Stimulated activated effector memory CD8-positive, alpha-beta T cell treated with anti-CD3 and anti-CD28 coated beads, Interleukin-12 subunit alpha, Interleukin-12 subunit beta, amount 100 ng/mL, for 72 hours (primary cell): ENCODE measurements at regions not wholly inside any gene's neighbourhood (a gene's known extent, or its start where the extent isn't known, plus 50 kb on each side); places are given as distances from the start of the nearest gene placed in this dataset.

Experiments used
- ATAC-seq: fragments of 150-1000 bp; cut with Tn5 transposase; 2 replicates; pipeline ENCODE4 v1.10.0; 2021
- DNase-seq, 2 donors: peaks; one replicate each; pipeline ENCODE4 v3.0.0; 2021 to 2022; ENCODE audit warnings: low spot score in 2 of 2
- H3K27ac Mint-ChIP-seq: one replicate; pipeline ENCODE4 v1.8.0; 2022; ENCODE audit warnings: mild to moderate bottlenecking, mixed read lengths
- H3K36me3 Mint-ChIP-seq: one replicate; pipeline ENCODE4 v1.8.0; 2022; ENCODE audit warnings: mild to moderate bottlenecking, mixed read lengths
- H3K4me1 Mint-ChIP-seq: one replicate; pipeline ENCODE4 v1.8.0; 2022; ENCODE audit warnings: mixed read lengths
- H3K4me3 Mint-ChIP-seq: one replicate; pipeline ENCODE4 v1.8.0; 2022; ENCODE audit warnings: mild to moderate bottlenecking, mixed read lengths
- H3K9me3 Mint-ChIP-seq: one replicate; pipeline ENCODE4 v1.8.0; 2022; ENCODE audit warnings: mixed read lengths

DNA sequence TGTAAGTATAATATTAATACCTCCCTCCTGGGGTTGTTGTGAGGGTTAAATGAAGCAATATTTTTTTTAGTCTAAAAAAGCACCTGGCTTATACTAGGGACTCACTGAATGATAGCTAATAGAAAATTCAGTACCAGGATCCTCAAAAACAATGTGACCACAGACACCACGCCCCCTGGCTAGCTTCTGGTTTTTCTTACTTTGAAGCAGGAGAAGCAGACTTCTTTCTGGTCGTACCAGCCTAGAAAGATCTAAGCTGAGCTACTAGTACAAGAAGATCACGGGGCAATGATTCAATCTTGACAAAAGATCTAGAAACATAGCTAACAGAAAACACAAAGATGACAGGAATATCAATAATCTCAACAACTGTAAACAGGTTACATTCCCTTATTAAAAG, 218.5 kb upstream of the SLC30A5 start:
- DNase-seq (no peak), ATAC-seq (no peak)
- Mint-ChIP-seq H3K36me3 (no peaks in the 10 kb centered on the region), H3K27ac (no peak overlapping the region), H3K4me3 (no peak overlapping the region), H3K4me1 (no peaks in the 10 kb centered on the region), H3K9me3 (no peaks in the 10 kb centered on the region)

DNA sequence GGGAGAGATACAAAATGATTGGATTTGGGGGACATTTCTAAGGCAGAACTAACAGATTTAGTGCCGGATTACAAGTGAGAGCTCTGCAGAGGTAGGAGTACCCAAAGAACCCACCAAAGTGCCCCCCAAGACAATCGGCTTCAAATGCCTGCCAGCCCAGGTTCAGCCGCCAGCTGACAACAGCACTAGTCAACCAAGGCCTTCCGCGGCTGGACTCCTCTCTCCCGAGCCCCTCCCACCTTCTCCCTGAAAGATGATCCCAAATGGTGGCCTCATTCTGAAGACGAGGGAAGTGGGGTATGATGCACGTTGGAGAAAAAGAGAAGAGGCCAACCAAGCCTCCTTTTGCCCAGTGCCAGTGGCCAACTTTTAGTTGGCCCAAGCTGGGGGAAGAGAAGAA, 210.4 kb upstream of the SLC30A5 start:
- H3K36me3 Mint-ChIP-seq, result no peaks in the 10 kb centered on the region
- H3K4me3 Mint-ChIP-seq, result no peak overlapping the region
- peaks cover 6% of the 10 kb centered on the region for H3K4me1 Mint-ChIP-seq
- H3K9me3 Mint-ChIP-seq, result no peaks in the 10 kb centered on the region
- ATAC-seq (no peak), DNase-seq (no peak)
- H3K27ac Mint-ChIP-seq, result no peak overlapping the region

DNA sequence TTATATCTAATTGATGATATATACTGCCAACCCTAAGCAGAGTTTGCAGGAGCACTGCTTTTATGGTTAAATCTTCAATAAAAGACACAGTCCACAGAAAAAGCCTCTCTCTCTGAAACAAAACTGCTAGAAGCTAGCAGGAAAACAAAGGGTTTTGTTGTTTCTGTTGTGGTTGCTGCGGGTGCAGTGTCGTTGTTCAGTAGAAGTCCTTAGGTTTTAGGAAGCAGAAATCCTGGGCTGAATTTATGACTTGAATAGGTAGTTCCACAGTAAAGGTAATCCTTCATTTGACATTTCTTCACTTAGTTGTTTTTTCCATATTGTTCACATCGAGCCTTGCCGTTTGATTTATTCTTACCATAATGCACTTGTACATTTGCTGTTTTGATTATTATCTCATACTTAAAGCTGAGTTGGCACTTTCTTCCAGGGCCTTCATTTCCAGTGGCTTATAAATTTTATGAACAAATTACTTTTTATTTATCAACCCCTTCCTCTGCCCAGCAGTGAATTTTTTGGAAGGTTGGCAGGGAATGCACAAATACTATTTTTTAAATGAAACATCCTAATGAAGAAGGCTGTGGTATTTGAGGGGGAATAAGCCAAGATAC, 209.6 kb upstream of the SLC30A5 start:
- no peak for ATAC-seq
- Mint-ChIP-seq H3K9me3 (no peaks in the 10 kb centered on the region), H3K4me3 (no peak overlapping the region), H3K27ac (no peak overlapping the region), H3K36me3 (no peaks in the 10 kb centered on the region), H3K4me1 (peaks cover 6% of the 10 kb centered on the region)
- no peak for DNase-seq

DNA sequence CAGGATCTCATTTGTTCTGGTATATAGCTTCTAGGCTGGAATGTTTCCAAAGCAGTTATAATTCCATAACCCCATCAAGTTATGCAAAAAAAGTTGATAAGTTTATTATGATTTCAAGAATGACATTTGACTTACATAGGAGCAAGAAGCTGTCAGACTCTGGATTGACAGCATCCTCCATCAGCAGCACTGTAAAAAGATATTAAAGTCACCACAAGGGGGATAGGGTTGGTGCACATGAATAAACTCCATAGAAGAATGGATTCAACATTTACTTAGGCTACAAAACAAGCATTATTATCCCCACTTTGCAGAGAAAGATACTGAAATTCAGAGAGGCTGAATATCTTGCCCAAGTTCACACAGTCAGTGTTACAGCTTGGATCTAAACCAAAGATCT, 208.9 kb upstream of the SLC30A5 start:
- Mint-ChIP-seq H3K36me3 (no peaks in the 10 kb centered on the region), H3K4me1 (peaks cover 6% of the 10 kb centered on the region)
- ATAC-seq, result no peak

DNA sequence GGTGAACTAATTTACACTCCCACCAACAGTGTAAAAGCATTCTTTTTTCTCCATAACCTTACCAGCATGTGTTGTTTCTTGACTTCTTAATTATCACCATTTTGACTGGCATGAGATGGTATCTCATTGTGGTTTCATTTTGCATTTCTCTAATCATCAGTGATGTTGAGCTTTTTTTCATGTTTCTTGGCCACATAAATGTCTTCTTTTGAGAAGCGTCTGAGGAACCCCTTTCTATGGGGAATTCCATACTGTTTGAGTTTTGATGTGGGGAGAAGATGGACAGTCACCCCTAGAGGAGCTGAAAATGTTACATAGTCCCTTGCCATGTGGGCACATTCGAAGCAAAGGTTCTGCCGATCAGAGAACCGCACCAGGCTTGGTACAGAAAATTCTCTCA, 207.0 kb upstream of the SLC30A5 start:
- no peak overlapping the region for H3K27ac Mint-ChIP-seq
- no peaks in the 10 kb centered on the region for H3K9me3 Mint-ChIP-seq
- H3K36me3 Mint-ChIP-seq, result no peaks in the 10 kb centered on the region
- DNase-seq, result no peak
- ATAC-seq, result no peak
- peaks cover 6% of the 10 kb centered on the region for H3K4me1 Mint-ChIP-seq
- H3K4me3 Mint-ChIP-seq, result no peak overlapping the region

More for the DNA sequence above, 208.9 kb upstream of the SLC30A5 start:
- DNase-seq, result no peak
- Mint-ChIP-seq H3K9me3 (no peaks in the 10 kb centered on the region), H3K4me3 (no peak overlapping the region), H3K27ac (no peak overlapping the region)

DNA sequence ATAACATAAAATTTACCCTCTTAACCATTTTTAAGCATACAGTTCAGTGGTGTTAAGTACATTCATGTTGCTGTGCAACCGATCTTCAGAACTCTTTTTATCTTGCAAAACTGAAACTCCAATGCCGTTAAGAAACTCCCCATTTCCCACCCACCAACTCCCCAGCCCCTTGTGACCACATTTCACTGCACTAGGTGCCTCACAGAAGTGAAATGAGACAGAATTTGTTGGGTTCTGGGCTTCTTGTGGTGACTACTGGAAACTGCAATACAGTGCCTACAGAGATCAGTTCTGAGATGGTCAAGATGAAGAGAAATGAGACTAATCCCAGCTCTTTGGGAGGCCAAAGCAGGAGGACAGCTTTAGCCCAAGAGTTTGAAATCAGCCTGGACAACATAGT, 202.1 kb upstream of the SLC30A5 start:
- Mint-ChIP-seq H3K36me3 (no peaks in the 10 kb centered on the region), H3K9me3 (no peaks in the 10 kb centered on the region), H3K27ac (no peak overlapping the region), H3K4me1 (no peaks in the 10 kb centered on the region), H3K4me3 (no peak overlapping the region)
- peak in 1 of 2 donors; percentile 55 for DNase-seq
- peak; percentile 68 for ATAC-seq

DNA sequence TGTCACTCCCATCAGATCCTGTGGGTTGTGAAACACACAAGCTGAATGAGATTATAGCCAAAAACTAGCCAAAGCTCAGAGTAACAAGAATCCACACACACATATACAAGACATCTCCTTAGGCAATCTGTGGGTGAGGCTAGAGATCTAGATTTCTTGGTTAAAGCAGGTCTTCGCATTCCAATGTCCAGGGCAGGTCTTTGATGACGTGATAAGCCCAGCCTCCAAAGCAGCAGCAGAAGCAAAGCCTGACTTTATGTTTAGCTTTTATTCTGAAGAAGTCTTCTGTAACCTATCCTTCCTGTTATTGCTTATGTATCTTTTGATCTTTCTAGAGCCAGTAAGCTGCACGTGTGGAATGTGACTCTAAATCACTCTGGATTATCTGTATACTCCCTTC, 199.1 kb upstream of the SLC30A5 start:
- no peaks in the 10 kb centered on the region for H3K36me3 Mint-ChIP-seq
- H3K4me1 Mint-ChIP-seq, result no peaks in the 10 kb centered on the region
- no peak for DNase-seq
- no peak for ATAC-seq
- no peaks in the 10 kb centered on the region for H3K9me3 Mint-ChIP-seq
- H3K27ac Mint-ChIP-seq, result no peak overlapping the region
- no peak overlapping the region for H3K4me3 Mint-ChIP-seq

DNA sequence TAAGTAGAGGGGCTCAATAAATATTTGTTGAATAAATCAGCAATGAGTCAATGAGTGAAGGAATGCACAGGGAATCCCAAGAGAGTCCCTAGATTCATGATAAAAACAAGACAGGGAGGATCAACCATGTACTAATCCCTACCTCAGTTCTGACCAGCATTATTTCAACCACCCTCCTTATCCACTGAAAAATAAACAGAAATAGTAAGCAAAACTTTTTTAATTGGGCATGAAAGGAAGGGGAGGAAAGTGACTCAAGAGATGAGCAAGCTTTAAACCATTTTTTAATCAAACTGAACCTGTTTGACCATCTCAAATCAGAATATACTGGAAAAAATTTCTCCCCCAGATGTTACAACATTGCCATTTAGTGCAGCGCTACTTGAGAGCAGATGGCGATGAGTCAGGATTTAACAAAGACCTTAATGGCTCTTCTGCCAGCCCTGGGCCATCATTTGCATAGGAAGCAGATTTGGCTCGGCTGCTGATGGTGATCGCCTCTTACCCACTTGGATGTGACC, 194.8 kb upstream of the SLC30A5 start:
- H3K27ac Mint-ChIP-seq, result no peak overlapping the region
- no peak for DNase-seq
- no peaks in the 10 kb centered on the region for H3K9me3 Mint-ChIP-seq

DNA sequence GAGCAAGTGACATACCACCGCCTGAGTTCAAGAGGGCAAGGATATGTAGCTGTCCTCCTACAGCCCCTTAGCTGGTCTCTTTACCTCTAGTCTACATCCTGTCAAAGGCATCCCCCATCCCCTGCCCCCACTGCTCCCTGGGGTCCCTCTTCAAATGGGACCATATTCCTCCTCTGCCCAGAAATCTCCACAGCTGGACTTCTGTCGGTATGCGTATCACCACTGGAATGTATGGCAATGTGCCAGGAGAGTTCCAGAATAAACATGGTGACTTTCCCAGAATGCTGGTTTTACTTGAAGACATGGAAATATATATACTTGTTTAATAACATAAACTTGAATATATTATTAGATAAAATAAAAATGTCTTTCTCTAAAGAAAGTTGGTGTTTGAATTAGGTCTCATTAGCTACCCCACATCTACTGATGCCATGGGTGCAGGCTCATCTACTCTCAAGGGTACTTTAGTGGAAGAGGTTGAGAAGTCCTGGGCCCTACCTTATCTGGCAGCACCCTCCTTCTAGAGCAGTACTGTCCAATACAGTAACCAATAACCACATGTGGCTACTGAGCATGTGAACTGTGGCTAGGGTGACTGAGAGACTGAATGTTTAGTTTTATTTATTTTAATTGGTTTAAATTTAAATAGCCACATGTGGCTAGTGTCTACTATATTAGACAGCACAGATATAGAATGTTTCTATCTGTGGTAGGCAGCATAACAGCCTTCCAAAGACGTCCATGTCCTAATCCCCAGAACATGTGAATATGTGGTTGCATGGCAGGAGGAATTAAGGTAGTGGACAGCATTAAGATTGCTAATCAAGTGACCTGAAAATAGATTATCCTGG, 181.7 kb upstream of the SLC30A5 start:
- H3K9me3 Mint-ChIP-seq, result no peaks in the 10 kb centered on the region
- H3K36me3 Mint-ChIP-seq, result no peaks in the 10 kb centered on the region
- H3K4me1 Mint-ChIP-seq, result no peaks in the 10 kb centered on the region
- H3K27ac Mint-ChIP-seq, result no peak overlapping the region
- no peak for DNase-seq
- H3K4me3 Mint-ChIP-seq, result no peak overlapping the region
- no peak for ATAC-seq

More for the DNA sequence above, 194.8 kb upstream of the SLC30A5 start:
- H3K4me1 Mint-ChIP-seq, result no peaks in the 10 kb centered on the region
- H3K4me3 Mint-ChIP-seq, result no peak overlapping the region
- ATAC-seq, result no peak
- H3K36me3 Mint-ChIP-seq, result no peaks in the 10 kb centered on the region

DNA sequence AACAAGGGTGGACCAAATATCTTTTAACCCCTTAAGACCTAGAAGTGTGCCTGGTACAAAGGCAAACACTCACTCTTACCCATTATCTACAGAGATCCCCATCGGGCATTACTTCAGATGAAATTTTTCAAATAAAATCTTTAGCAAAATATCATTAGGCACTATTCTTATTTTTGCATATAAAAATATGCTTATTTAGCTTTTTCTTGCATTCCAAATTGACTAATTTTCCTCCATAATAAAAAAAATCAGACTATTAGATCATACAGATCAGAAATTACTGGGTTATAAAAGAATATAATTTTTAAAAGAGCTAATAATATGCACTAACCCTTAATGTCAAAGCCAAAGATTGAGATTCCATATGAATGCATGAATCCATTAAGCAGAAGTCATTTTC, 178.7 kb upstream of the SLC30A5 start:
- Mint-ChIP-seq H3K4me1 (no peaks in the 10 kb centered on the region), H3K36me3 (no peaks in the 10 kb centered on the region), H3K4me3 (no peak overlapping the region), H3K27ac (no peak overlapping the region), H3K9me3 (no peaks in the 10 kb centered on the region)
- ATAC-seq, result no peak
- DNase-seq, result no peak

DNA sequence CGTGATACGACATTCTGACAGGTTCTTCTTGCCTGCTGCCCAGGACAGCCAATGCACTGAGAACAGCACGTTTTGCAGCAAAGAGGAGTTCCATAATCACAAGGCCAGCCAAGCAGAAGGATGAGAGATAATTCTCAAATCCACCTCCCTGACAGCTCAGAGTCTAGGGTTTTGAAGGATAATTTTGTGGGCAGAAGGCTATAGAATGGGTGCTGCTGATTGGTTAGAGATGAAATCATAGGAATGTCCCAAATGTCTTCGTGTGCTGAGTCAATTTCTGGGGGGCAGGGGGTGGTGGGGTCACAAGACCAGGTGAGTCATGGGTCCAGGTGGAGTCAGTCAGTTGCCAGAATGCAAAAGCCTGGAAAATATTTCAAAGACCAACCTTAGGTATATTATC, 175.5 kb upstream of the SLC30A5 start:
- H3K4me1 Mint-ChIP-seq, result no peaks in the 10 kb centered on the region
- no peaks in the 10 kb centered on the region for H3K36me3 Mint-ChIP-seq
- H3K27ac Mint-ChIP-seq, result no peak overlapping the region

DNA sequence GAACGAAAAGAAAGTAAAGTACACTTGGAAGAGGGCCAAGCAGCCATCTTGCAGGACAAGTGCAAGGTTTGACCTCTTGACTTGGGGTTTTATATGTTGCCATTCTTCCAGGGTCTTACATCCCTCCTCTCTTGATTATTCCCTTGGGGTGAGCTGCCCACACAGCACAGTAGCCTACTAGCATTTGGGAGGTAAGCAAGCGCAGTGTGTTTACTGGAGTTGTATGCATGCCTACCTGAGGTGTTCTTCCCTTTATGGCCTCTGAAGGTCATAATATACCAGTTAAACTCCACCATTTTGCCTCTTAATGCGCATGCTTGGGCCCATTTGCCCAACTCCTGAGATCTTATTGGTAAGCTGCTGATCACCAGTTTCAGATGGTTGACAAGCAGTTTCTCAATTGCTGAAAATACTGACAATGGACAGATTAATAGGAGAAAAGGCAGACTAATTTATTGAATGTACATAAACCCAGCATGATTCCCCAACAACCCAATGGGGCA, 173.8 kb upstream of the SLC30A5 start:
- Mint-ChIP-seq H3K27ac (no peak overlapping the region), H3K4me3 (no peak overlapping the region), H3K36me3 (no peaks in the 10 kb centered on the region), H3K4me1 (no peaks in the 10 kb centered on the region), H3K9me3 (no peaks in the 10 kb centered on the region)
- DNase-seq (no peak), ATAC-seq (no peak)

More for the DNA sequence above, 175.5 kb upstream of the SLC30A5 start:
- no peaks in the 10 kb centered on the region for H3K9me3 Mint-ChIP-seq
- no peak overlapping the region for H3K4me3 Mint-ChIP-seq
- no peak for ATAC-seq
- no peak for DNase-seq

DNA sequence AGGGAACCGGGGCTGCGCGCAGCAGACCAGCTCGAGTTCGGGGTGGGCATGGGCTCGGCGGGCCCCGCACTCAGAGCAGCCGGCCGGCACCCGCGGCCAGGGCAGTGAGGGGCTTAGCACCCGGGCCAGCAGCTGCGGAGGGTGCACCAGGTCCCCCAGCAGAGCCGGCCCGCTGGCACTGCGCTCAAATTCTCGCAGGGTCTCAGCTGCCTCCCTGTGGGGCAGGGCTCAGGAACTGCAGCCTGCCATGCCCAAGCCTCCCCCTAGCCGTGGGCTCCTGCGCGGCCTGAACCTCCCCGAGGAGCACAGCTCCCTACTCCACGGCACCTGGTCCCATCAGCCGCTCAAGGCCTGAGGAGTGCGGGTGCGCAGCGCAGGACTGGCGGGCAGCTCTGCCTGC, 172.9 kb upstream of the SLC30A5 start:
- H3K9me3 Mint-ChIP-seq, result no peaks in the 10 kb centered on the region
- no peak for ATAC-seq
- no peak overlapping the region for H3K27ac Mint-ChIP-seq
- no peaks in the 10 kb centered on the region for H3K36me3 Mint-ChIP-seq
- no peaks in the 10 kb centered on the region for H3K4me1 Mint-ChIP-seq
- DNase-seq, result no peak
- no peak overlapping the region for H3K4me3 Mint-ChIP-seq

DNA sequence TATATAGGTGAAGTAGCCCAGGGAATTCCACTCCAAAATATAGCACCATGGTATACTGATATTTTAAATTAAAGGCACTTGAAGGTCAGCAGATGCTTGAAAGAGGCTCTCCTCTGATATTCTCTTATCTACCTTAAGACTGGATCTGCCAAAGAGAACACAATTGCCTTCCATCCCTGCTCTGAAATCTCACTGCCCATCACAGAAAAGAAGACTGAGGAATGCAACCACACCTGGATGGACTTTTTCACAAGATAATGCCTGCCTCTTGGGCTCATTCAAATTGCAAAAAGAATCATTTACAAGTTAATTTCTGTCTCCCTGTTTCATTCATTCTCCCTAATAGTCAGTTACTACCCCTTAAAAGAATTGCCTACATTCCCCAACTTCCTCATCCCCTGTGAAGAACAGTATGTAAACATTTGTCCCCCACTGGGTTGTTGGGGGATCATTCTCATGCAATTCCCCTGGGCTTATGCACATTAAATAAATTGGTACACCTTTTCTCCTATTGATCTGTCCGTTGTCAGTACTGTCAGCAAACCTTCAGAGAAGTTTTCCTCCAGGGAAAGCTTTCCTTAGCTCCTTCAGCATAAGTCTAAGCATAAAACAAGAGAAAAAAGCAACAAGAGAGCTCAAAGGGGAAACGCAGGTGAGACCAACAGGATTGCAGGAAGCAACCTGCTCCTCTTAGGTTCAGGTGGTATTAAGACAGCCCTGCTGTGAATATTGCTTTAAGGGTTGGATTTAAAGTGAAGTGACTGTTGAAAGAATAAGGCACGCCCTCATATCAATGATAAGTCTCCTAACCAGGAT, 171.4 kb upstream of the SLC30A5 start:
- no peak for ATAC-seq
- H3K36me3 Mint-ChIP-seq, result no peaks in the 10 kb centered on the region
- DNase-seq, result no peak
- no peak overlapping the region for H3K27ac Mint-ChIP-seq
- H3K9me3 Mint-ChIP-seq, result no peaks in the 10 kb centered on the region
- H3K4me3 Mint-ChIP-seq, result no peak overlapping the region
- H3K4me1 Mint-ChIP-seq, result no peaks in the 10 kb centered on the region

DNA sequence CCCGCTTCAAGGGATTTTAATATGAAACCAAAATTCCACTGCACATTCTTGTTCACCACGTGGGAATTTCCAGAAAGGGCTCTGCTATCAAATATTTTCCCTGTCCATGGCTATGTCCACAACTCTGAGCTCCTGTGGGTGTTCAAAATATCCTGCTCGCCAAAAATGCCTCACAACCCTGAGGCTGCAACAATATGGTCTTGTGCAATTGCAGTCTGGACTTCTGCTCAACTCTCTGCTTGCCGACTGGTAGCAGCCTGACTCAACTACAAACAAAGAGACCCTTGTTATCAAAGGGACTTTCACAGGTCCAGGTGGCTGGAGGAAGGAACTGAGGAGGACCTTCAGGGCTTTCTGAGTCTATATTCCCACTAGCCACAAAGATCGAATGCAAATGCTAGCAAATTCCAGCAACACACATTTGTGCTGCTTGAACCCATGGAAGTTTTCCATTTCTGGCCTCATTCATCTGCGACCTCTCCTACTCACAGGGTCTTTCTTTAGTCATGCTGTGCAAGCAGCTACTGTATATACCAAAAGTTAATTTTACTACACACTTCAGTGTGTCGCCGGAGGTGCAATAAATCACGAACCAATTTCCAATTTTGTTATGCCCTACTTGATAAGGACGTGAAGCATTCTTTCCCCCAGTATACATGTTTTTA, 169.2 kb upstream of the SLC30A5 start:
- H3K9me3 Mint-ChIP-seq, result no peaks in the 10 kb centered on the region
- DNase-seq (no peak), ATAC-seq (no peak)
- no peak overlapping the region for H3K4me3 Mint-ChIP-seq
- H3K4me1 Mint-ChIP-seq, result no peaks in the 10 kb centered on the region
- H3K27ac Mint-ChIP-seq, result no peak overlapping the region
- H3K36me3 Mint-ChIP-seq, result no peaks in the 10 kb centered on the region
